Sigmoid colon (tissue), 6 donors: ENCODE measurements at regions not wholly inside any gene's neighbourhood (a gene's known extent, or its start where the extent isn't known, plus 50 kb on each side); places are given as distances from the start of the nearest gene placed in this dataset.
"Not testable (repeated sequence)": the region's sequence is repeated elsewhere in the genome, so short reads cannot be mapped to it uniquely, and the experiment has no call there.

ENCODE experiments used
- DNase-seq: peaks from one replicate; pipeline ENCODE4 v3.0.0-alpha.2; 2019
- H3K27ac ChIP-seq, 4 donors: fragments of 200-600 bp; sonication (generic); one replicate each; pipeline ENCODE4 v1.5.1; 2016 to 2019; ENCODE audit warnings: mild to moderate bottlenecking in 1 of 4
- H3K27me3 ChIP-seq, 3 donors: fragments of 200-600 bp; sonication (generic); one replicate each; pipeline ENCODE4 v1.5.1; 2019; ENCODE audit warnings: mild to moderate bottlenecking in 1 of 3
- H3K36me3 ChIP-seq, 4 donors: fragments of 200-600 bp; sonication (generic); one replicate each; pipeline ENCODE4 v1.5.1; 2016 to 2019
- H3K4me1 ChIP-seq, 4 donors: fragments of 200-600 bp; sonication (generic); one replicate each; pipeline ENCODE4 v1.5.1; 2017 to 2019
- H3K4me3 ChIP-seq, 4 donors: fragments of 200-600 bp; sonication (generic); one replicate each; pipeline ENCODE4 v1.5.1; 2017 to 2019; ENCODE audit warnings: mild to moderate bottlenecking in 2 of 4, moderate library complexity in 1 of 4
- H3K9me3 ChIP-seq, 4 donors: fragments of 200-600 bp in 3 of 4; sonication (generic) in 3 of 4; one replicate each; pipeline versions ENCODE4 v1.5.1 to v1.6.1; 2013 to 2019
- EP300 ChIP-seq, 4 donors: sonication (generic); formaldehyde crosslinking; IDR thresholded peaks; one replicate each; pipeline ENCODE4 v1.6.1; 2017; ENCODE audit warnings: antibody characterized with exemption in 4 of 4
- POLR2A ChIP-seq, 2 donors: fragments of 450-650 bp; IDR thresholded peaks; one replicate each; pipeline ENCODE4 v1.6.1; 2016; ENCODE audit warnings: antibody characterized with exemption in 2 of 2, mild to moderate bottlenecking in 2 of 2, moderate library complexity in 2 of 2
- POLR2AphosphoS5 ChIP-seq, 4 donors: sonication (generic); formaldehyde crosslinking; IDR thresholded peaks; one replicate each; pipeline ENCODE4 v1.6.1; 2017; ENCODE audit warnings: antibody characterized with exemption in 4 of 4
- WGBS, 2 donors: extraction: QIAGEN DNeasy Blood & Tissue Kit; methylation state at CpG; one replicate each; pipeline ENCODE4 v1.1.7; 2013; 5-methylcytosine and 5-hydroxymethylcytosine counted together
- intact Hi-C: fragments of 100-400 bp; cut with DNase I; formaldehyde crosslinking; loops from one replicate; pipeline ENCODE4 v1.15.1; 2023
- TF ChIP-seq, protein P1 (sequence below), 4 experiments: fragments of 450-650 bp in 3 of 4; fragments of 200-600 bp in 1 of 4; IDR thresholded peaks; one replicate each; pipeline ENCODE4 v1.5.1; 2016 to 2019; ENCODE audit warnings: antibody characterized with exemption in 4 of 4, mild to moderate bottlenecking in 3 of 4, moderate library complexity in 2 of 4
- donor health status: healthy with polysubstance abuse.
- donor health status: healthy.

DNA sequence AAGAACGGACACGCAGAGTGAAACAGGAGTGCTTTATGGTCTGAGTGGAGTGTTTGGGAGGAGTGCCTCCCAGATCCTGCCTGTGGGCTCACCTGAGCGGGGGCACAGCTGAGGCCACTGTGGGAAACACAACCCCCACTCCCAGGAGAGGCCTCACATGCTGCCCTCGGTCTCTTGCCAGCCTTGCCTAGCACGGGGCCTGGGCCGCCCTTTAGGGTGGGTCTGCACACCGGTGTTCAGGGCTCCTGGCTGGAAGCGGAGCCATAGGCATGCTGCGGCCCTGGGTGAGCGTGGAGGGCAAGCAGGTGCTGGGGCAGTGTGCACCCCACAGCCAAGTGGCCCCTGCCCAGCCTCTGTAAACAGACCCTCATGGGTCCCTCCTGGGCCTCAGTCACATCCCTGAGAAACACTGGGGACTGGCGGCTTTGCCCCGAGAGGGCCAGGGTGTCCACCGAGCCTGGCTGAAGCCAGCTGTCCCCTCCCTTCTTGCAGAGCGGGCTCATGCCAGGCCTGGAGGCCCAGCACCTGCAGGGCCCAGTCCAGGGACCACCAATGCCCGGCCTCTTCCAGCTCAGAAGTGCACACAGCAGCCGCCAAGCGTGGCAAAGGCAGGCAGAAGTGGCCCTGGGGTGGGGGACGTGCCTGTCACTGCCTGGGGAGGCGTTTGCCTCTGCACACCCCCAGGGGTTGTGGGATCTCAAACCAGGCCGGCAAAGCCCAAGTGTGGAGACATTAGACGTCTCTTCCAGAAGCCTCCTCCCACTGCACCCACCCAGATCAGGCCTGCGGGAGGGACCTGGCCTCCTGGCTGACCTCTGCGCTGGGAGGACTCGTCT, 305.9 kb downstream of the CCDC74A start:
- intact Hi-C loops, H3K4me3 ChIP-seq, H3K27ac ChIP-seq, H3K4me1 ChIP-seq, H3K36me3 ChIP-seq, DNase-seq, H3K9me3 ChIP-seq, H3K27me3 ChIP-seq: not testable (repeated sequence)
- WGBS, 2 donors, result 78 to 82% methylated on average over 24 of the region's 24 CpGs

DNA sequence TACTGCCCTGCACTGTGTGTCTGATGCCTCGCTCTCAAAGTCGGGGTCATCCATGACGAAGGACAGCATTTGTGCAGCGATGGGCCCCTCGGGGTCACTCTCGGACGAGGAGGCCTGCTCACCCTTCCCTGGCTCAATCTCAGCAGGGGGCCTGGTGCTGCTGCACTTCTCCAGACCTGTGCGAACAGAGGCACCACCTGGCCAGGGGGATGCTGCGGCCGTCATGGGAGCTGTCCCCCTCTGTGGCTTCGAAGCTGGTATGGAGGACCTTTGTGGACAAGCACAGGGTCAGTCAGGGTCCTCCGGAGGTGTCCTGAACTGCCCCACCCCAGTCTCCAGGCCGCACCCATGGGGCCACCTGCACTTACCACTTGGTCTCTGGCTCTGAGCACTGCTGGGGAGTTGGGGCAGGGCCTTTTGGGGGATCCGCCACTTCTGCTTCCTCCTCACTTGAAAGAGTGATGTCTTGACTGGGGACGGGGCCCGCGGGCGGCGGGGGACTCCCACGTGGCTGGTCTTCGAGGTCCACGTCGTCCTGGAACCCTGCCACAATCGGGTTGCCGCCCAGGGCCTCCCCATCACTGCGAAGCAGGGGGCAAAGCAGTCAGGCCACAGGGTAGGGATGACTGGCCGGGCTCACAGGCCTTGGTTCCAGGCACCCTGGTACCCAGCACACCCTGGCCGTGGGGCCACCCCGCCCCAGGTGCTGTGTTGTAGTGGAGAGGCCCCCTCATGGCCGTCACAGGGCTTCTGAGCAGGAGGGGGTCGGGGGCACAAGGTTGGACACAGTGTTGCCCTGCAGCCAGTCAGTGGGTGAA, 306.7 kb downstream of the CCDC74A start:
- H3K27me3 ChIP-seq, H3K36me3 ChIP-seq, H3K4me3 ChIP-seq, intact Hi-C loops, DNase-seq, H3K9me3 ChIP-seq, H3K4me1 ChIP-seq, H3K27ac ChIP-seq: not testable (repeated sequence)
- WGBS, 2 donors, result 81 to 87% methylated on average over 31 of the region's 31 CpGs

DNA sequence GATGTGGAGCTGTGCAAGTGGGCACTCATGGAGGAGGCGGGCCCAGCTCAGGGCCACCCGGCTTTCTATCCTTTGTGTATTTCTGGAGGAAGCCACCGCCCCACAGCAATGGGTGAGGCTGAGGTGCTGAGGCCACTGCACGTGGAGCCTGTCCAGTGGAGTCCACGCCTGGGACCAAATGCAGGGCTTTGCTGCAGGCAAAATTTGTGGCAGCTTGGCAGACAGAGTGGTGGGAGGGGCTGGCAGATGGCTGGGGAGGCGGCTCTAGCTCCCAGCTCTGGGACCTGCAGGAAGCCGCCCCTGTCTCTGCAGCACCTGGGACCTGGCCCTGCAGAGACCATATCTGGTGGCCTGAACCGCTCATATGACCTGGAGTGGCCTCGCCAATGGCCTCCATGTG, 307.3 kb downstream of the CCDC74A start:
- intact Hi-C loops, H3K4me3 ChIP-seq, H3K27me3 ChIP-seq, H3K27ac ChIP-seq, H3K4me1 ChIP-seq, H3K36me3 ChIP-seq, DNase-seq, H3K9me3 ChIP-seq: not testable (repeated sequence)
- 66 to 83% methylated on average over 9 of the region's 9 CpGs for WGBS, 2 donors

DNA sequence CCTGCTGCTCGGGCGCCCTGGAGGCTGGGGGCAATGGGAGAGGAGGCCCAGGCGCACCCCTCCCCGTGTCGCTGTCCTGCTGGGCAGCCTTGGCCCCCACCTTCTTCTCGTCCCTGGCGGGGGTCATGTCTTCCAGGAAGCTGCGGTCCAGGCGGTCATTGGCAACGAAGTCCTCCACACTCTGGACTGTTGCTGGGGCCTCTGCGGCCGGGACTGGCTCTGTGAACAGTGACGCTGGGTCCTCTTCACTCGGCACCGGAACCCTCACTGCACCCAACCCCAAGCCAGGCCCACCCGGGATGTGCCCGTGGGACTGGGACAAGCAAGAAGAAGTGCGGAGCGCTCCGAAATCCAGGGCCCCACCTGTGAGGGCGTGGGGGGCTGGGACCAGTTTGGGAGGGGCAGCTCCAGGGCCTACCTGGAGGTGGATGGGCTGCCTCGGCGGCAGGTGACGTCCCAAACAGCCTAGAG, 308.0 kb downstream of the CCDC74A start:
- Histone ChIP-seq H3K27me3 (no peaks in the 10 kb centered on the region), H3K36me3 (no peaks in the 10 kb centered on the region), H3K27ac (no peak overlapping the region), H3K4me3 (no peak overlapping the region), H3K9me3 (no peaks in the 10 kb centered on the region), H3K4me1 (no peaks in the 10 kb centered on the region)
- TF ChIP-seq POLR2A (IDR thresholded peaks at IDR 0.05) (no peak), EP300 (IDR thresholded peaks at IDR 0.05) (no peak), POLR2AphosphoS5 (IDR thresholded peaks at IDR 0.05) (no peak)
- TF ChIP-seq, protein P1, sequence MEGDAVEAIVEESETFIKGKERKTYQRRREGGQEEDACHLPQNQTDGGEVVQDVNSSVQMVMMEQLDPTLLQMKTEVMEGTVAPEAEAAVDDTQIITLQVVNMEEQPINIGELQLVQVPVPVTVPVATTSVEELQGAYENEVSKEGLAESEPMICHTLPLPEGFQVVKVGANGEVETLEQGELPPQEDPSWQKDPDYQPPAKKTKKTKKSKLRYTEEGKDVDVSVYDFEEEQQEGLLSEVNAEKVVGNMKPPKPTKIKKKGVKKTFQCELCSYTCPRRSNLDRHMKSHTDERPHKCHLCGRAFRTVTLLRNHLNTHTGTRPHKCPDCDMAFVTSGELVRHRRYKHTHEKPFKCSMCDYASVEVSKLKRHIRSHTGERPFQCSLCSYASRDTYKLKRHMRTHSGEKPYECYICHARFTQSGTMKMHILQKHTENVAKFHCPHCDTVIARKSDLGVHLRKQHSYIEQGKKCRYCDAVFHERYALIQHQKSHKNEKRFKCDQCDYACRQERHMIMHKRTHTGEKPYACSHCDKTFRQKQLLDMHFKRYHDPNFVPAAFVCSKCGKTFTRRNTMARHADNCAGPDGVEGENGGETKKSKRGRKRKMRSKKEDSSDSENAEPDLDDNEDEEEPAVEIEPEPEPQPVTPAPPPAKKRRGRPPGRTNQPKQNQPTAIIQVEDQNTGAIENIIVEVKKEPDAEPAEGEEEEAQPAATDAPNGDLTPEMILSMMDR (IDR thresholded peaks at IDR 0.05), result no peak
- intact Hi-C loops, result no loop called here
- 85 to 87% methylated on average over 24 of the region's 24 CpGs for WGBS, 2 donors
- DNase-seq, result no peak

DNA sequence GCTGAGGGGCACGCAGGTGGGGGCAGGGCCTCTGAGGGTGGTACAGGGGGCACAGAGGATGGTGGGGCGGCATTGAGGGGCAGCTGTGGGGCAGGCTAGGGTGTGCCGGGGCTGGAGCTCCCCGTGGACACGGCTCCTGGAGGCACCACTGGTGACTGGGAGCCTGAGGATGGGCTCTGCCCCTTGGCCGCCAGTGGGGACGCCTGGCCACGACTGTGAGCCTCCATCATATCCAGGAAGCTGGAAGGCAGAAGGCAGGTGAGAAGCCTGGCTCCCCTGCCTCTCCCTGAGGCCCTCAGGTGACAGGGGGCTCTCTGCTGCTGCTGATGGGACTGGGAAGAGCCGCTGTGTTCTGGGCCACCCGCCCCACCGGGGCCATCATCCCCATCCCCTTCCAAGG, 308.4 kb downstream of the CCDC74A start:
- H3K36me3 ChIP-seq, H3K4me1 ChIP-seq, intact Hi-C loops, H3K9me3 ChIP-seq, H3K27me3 ChIP-seq, DNase-seq, H3K4me3 ChIP-seq, H3K27ac ChIP-seq: not testable (repeated sequence)
- 89 to 92% methylated on average over 11 of the region's 11 CpGs for WGBS, 2 donors

DNA sequence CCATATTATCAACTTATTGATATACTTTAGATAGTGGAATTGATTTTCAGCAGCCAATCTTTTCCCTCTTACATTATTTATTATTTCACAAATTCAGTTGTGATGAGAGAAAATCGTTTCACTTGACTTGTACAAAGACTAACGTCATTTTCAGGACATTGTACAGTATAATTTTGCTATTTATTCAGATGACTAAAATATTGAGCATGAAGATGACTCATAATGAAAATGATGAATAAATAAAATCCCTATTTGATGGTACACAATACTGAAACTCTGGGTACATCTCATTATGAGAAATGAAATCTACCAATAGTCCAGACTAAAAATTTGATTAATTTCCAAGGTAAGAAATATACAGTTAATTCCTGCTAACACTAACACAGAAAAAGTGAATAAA, 316.4 kb downstream of the CCDC74A start:
- H3K27ac ChIP-seq, H3K9me3 ChIP-seq, intact Hi-C loops, H3K4me3 ChIP-seq, DNase-seq, H3K36me3 ChIP-seq, H3K4me1 ChIP-seq, H3K27me3 ChIP-seq: not testable (repeated sequence)
- WGBS, 2 donors, result 37 to 62% methylated on average over 2 of the region's 2 CpGs

DNA sequence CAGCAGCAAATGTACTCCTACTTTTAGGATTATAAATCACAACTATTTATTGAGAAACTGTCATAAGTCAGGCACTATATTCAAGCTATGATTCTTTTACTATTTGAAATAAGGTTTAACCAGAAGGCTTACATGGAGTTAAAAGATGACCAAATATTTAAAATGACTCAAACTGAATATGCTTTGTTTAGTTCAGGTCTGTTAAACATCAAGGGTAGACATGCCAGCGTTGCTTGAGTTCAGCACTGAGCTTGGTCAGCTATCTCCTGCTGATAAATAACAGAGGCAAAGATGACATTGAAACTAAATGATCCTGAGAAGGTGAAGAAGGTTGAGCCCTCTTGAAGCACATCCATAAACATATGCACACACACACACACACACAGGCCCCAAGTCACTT, 305.6 kb downstream of the ANKRD30BL start:
- H3K27me3 ChIP-seq, DNase-seq, H3K4me3 ChIP-seq, intact Hi-C loops, H3K4me1 ChIP-seq, H3K9me3 ChIP-seq, H3K27ac ChIP-seq, H3K36me3 ChIP-seq: not testable (repeated sequence)
- 26 to 49% methylated on average over 1 of the region's 1 CpG for WGBS, 2 donors

DNA sequence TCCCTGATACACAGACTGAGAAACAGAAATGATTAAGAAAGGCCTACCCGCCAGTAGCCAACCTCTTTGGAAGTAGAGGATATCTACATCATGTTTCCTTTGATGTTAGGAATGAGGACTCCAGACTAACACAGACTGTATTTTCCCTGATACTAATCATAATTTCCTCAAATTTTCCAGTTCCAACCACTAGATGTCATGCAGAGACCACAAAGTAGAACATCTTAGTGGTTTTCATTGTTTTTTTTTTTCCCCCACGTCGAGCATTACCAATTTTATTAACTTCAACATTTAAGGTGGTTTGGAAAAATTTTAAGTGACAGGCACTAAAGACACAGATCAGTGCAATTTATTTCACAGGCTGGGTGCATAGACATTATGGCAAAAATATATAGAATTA, 303.6 kb downstream of the ANKRD30BL start:
- intact Hi-C loops, H3K36me3 ChIP-seq, H3K27ac ChIP-seq, H3K9me3 ChIP-seq, H3K27me3 ChIP-seq, H3K4me3 ChIP-seq, DNase-seq, H3K4me1 ChIP-seq: not testable (repeated sequence)
- WGBS, 2 donors, result 8 to 9% methylated on average over 3 of the region's 3 CpGs
- TF ChIP-seq, protein P1 (IDR thresholded peaks at IDR 0.05), result peak in 1 of 4 experiments; percentile 22
